ENCODE measurements at regions not wholly inside any gene's neighbourhood (a gene's known extent, or its start where the extent isn't known, plus 50 kb on each side); places are given as distances from the start of the nearest gene placed in this dataset.

DNA sequence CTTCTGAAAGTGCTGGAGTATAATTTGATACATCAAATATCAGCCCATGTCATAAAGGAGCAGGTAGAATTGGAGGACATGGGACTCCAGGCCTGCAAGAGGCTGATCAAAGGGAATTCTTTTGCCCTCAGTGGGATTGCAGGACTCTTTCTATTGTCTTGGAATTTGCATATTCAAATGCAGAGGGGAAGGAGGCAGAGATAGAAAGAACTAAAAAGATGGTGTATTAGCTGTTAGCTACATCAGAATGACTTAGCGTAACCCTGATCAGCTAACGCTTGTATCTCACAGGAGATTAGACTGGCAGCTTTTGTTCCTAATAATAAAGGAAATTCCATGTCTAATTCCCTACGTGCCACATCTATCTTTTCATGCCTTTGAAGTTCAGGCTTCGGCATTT, 1014.7 kb upstream of the RBFOX1 start:
- TF ChIP-seq, protein P1, sequence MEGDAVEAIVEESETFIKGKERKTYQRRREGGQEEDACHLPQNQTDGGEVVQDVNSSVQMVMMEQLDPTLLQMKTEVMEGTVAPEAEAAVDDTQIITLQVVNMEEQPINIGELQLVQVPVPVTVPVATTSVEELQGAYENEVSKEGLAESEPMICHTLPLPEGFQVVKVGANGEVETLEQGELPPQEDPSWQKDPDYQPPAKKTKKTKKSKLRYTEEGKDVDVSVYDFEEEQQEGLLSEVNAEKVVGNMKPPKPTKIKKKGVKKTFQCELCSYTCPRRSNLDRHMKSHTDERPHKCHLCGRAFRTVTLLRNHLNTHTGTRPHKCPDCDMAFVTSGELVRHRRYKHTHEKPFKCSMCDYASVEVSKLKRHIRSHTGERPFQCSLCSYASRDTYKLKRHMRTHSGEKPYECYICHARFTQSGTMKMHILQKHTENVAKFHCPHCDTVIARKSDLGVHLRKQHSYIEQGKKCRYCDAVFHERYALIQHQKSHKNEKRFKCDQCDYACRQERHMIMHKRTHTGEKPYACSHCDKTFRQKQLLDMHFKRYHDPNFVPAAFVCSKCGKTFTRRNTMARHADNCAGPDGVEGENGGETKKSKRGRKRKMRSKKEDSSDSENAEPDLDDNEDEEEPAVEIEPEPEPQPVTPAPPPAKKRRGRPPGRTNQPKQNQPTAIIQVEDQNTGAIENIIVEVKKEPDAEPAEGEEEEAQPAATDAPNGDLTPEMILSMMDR (IDR thresholded peaks at IDR 0.05): no peak
- no peak for TF ChIP-seq POLR2AphosphoS5 (IDR thresholded peaks at IDR 0.05; ENCODE audit: insufficient read depth in 1 of 2, low read depth in 1 of 2)

All from vagina (tissue), 2 donors.